Hepatocyte (in vitro differentiated cells): ENCODE measurements at regions not wholly inside any gene's neighbourhood (a gene's known extent, or its start where the extent isn't known, plus 50 kb on each side); places are given as distances from the start of the nearest gene placed in this dataset.

Experiments
- DNase-seq: peaks from one replicate; pipeline ENCODE4 v3.0.0-alpha.2; 2016; ENCODE audit warnings: low spot score
- H2AFZ ChIP-seq: fragments of 200-600 bp; sonication (generic); 2 replicates; pipeline ENCODE4 v1.6.0; 2016; ENCODE audit warnings: antibody characterized with exemption, mild to moderate bottlenecking
- H3K27ac ChIP-seq: fragments of 200-600 bp; sonication (generic); 2 replicates; pipeline ENCODE4 v1.5.1; 2016; ENCODE audit warnings: mild to moderate bottlenecking
- H3K27me3 ChIP-seq: fragments of 200-600 bp; sonication (generic); 2 replicates; pipeline ENCODE4 v1.6.1; 2016
- H3K36me3 ChIP-seq: fragments of 200-600 bp; sonication (generic); replicated peaks from 2 replicates; pipeline ENCODE4 v1.5.1; 2016; ENCODE audit warnings: low read depth; ENCODE audit not compliant: insufficient read depth
- H3K4me1 ChIP-seq: fragments of 200-600 bp; sonication (generic); 2 replicates; pipeline ENCODE4 v1.5.1; 2016; ENCODE audit warnings: mild to moderate bottlenecking, moderate library complexity; ENCODE audit not compliant: insufficient read depth
- H3K4me2 ChIP-seq: fragments of 200-600 bp; sonication (generic); 2 replicates; pipeline ENCODE4 v1.6.0; 2016
- H3K4me3 ChIP-seq: fragments of 200-600 bp; sonication (generic); 2 replicates; pipeline ENCODE4 v1.5.1; 2016; ENCODE audit warnings: mild to moderate bottlenecking
- H3K79me2 ChIP-seq: fragments of 200-600 bp; sonication (generic); 2 replicates; pipeline ENCODE4 v1.6.0; 2017; ENCODE audit warnings: mild to moderate bottlenecking
- H3K9me2 ChIP-seq: fragments of 200-600 bp; sonication (generic); replicated peaks from 2 replicates; pipeline ENCODE4 v1.6.0; 2017; ENCODE audit warnings: mild to moderate bottlenecking; ENCODE audit not compliant: insufficient read depth
- H3K9me3 ChIP-seq: fragments of 200-600 bp; sonication (generic); 2 replicates; pipeline ENCODE4 v1.5.1; 2016; ENCODE audit warnings: low read depth, mild to moderate bottlenecking
- H4K20me1 ChIP-seq: fragments of 200-600 bp; sonication (generic); 2 replicates; pipeline ENCODE4 v1.6.0; 2016; ENCODE audit warnings: mild to moderate bottlenecking; ENCODE audit not compliant: insufficient read depth, poor library complexity, severe bottlenecking
- CTCF ChIP-seq: fragments of 200-600 bp; sonication (generic); IDR thresholded peaks from 2 replicates; pipeline ENCODE4 v1.5.1; 2016; ENCODE audit warnings: antibody characterized with exemption, mild to moderate bottlenecking; ENCODE audit not compliant: poor library complexity
- EZH2 ChIP-seq: fragments of 200-600 bp; sonication (generic); IDR thresholded peaks from 2 replicates; pipeline ENCODE4 v1.6.1; 2016; ENCODE audit warnings: antibody characterized with exemption, mild to moderate bottlenecking, borderline replicate concordance
- EZH2phosphoT487 ChIP-seq: fragments of 200-600 bp; sonication (generic); IDR thresholded peaks from one replicate; pipeline ENCODE4 v1.6.1; 2018; ENCODE audit warnings: antibody characterized with exemption, mild to moderate bottlenecking, low read depth, moderate library complexity; ENCODE audit not compliant: unreplicated experiment, severe bottlenecking
- WGBS: methylation state at CpG from one replicate; pipeline ENCODE4 v1.1.6; 2016; ENCODE audit warnings: low lambda C conversion rate; ENCODE audit errors: missing lambda C conversion rate; 5-methylcytosine and 5-hydroxymethylcytosine counted together

GRCh38 chr6:121956782-121957181 lies 442.7 kb upstream of the HSF2 start:
- WGBS, result 55% methylated on average over 2 of the region's 2 CpGs
- no peaks in the 10 kb centered on the region for H4K20me1 ChIP-seq

GRCh38 chr6:121959501-121959900 lies 440.0 kb upstream of the HSF2 start:
- no peaks in the 10 kb centered on the region for H4K20me1 ChIP-seq
- H3K4me1 ChIP-seq, result no peaks in the 10 kb centered on the region
- no peaks in the 10 kb centered on the region for H3K9me3 ChIP-seq
- no peaks in the 10 kb centered on the region for H3K27me3 ChIP-seq
- no peaks in the 10 kb centered on the region for H3K9me2 ChIP-seq
- DNase-seq, result no peak
- no peak for TF ChIP-seq EZH2phosphoT487
- no peak for TF ChIP-seq CTCF
- TF ChIP-seq EZH2, result no peak
- H3K36me3 ChIP-seq, result no peaks in the 10 kb centered on the region
- no peak overlapping the region for H3K4me3 ChIP-seq
- peak overlapping the region; percentile 58 for H3K4me2 ChIP-seq
- peak overlapping the region; percentile 32 for H2AFZ ChIP-seq
- WGBS, result 37% methylated on average over 5 of the region's 5 CpGs
- no peak overlapping the region for H3K27ac ChIP-seq
- H3K79me2 ChIP-seq, result no peaks in the 10 kb centered on the region

More at GRCh38 chr6:121956782-121957181, 442.7 kb upstream of the HSF2 start:
- Histone ChIP-seq H3K4me3 (no peak overlapping the region), H3K27ac (no peak overlapping the region), H2AFZ (no peak overlapping the region), H3K79me2 (no peaks in the 10 kb centered on the region), H3K4me1 (peaks cover 7% of the 10 kb centered on the region), H3K36me3 (no peaks in the 10 kb centered on the region), H3K9me3 (no peaks in the 10 kb centered on the region), H3K4me2 (no peak overlapping the region), H3K27me3 (no peaks in the 10 kb centered on the region), H3K9me2 (no peaks in the 10 kb centered on the region)
- TF ChIP-seq CTCF, result no peak
- TF ChIP-seq EZH2, result no peak
- TF ChIP-seq EZH2phosphoT487, result no peak
- DNase-seq, result no peak

DNA sequence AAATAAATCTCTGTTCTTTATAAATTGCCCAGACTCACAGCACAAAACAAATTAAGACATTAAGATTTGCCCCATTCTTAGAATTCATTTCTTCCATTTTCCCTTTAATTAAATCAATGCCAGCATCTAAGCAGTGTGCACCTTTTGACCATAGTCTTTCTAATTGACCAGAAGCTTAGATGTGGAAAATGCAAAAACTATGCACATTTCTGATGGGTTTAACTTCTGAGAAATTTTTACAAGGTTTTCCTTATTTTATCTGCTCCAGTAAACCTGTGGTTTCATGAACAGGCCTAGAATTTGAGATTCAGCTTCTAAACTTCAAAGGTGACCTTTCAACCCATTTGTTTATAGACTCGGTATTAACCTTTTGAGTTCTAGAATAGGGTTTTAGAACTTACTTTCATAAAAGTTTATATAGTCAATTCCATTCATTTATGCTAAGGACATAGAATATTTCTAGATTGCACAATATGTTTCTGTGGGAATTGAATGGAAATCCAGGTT lies 437.8 kb upstream of the HSF2 start:
- WGBS, result 29% methylated on average over 1 of the region's 1 CpG
- no peak overlapping the region for H3K4me3 ChIP-seq
- no peaks in the 10 kb centered on the region for H3K79me2 ChIP-seq
- H3K27me3 ChIP-seq, result no peaks in the 10 kb centered on the region
- no peaks in the 10 kb centered on the region for H3K4me1 ChIP-seq
- TF ChIP-seq EZH2, result no peak
- no peak for TF ChIP-seq EZH2phosphoT487
- no peak for TF ChIP-seq CTCF
- H2AFZ ChIP-seq, result no peak overlapping the region
- H3K27ac ChIP-seq, result no peak overlapping the region
- H3K4me2 ChIP-seq, result no peak overlapping the region
- H3K9me2 ChIP-seq, result no peaks in the 10 kb centered on the region
- no peaks in the 10 kb centered on the region for H3K36me3 ChIP-seq
- H4K20me1 ChIP-seq, result no peaks in the 10 kb centered on the region
- H3K9me3 ChIP-seq, result no peaks in the 10 kb centered on the region
- no peak for DNase-seq

DNA sequence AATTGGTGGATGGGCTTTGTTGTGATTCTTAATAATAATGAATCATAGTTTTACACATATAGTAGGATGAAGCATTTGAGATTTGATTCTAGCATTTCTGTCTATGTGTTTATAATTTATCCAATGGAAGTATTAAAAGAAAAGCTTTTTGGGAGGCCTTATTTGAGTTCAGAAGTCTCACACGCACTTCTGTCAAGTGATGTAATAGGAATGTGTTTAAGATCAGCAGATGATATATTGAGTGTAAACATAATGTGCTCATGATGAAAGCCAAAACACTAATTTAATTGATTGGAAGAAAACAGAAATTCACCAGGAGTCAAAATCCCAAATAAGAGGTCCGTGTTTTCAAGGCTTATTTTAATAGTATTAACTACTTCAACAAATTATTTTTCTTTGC lies 435.6 kb upstream of the HSF2 start:
- H2AFZ ChIP-seq, result no peak overlapping the region
- no peak for TF ChIP-seq EZH2
- no peak for TF ChIP-seq EZH2phosphoT487
- no peak for TF ChIP-seq CTCF
- no peaks in the 10 kb centered on the region for H3K4me1 ChIP-seq
- no peaks in the 10 kb centered on the region for H3K36me3 ChIP-seq
- 65% methylated on average over 2 of the region's 2 CpGs for WGBS
- no peaks in the 10 kb centered on the region for H3K9me3 ChIP-seq
- H3K79me2 ChIP-seq, result no peaks in the 10 kb centered on the region
- no peaks in the 10 kb centered on the region for H4K20me1 ChIP-seq
- H3K9me2 ChIP-seq, result no peaks in the 10 kb centered on the region
- no peak overlapping the region for H3K4me2 ChIP-seq
- H3K27me3 ChIP-seq, result no peaks in the 10 kb centered on the region
- no peak for DNase-seq
- no peak overlapping the region for H3K27ac ChIP-seq
- H3K4me3 ChIP-seq, result no peak overlapping the region
